ENCODE measurements at regions not wholly inside any gene's neighbourhood (a gene's known extent, or its start where the extent isn't known, plus 50 kb on each side); places are given as distances from the start of the nearest gene placed in this dataset.

- no peak for DNase-seq (ENCODE audit: low read depth, low spot score)
These were observed 62.7 kb upstream of the MAPRE2 start for GRCh38 chr18:34978533-34978893.

GRCh38 chr18:34978953-34979608, 62.1 kb upstream of the MAPRE2 start:
- DNase-seq (ENCODE audit: low read depth, low spot score): peak; percentile 54

- DNase-seq (ENCODE audit: low read depth, low spot score): no peak
These were observed 59.7 kb upstream of the MAPRE2 start for GRCh38 chr18:34981487-34981886.

- no peak for DNase-seq (ENCODE audit: low read depth, low spot score)
These were observed 55.2 kb upstream of the MAPRE2 start for GRCh38 chr18:34985963-34986362.

GRCh38 chr18:34990597-34990996, 50.6 kb upstream of the MAPRE2 start:
- no peak for DNase-seq (ENCODE audit: low read depth, low spot score)

GRCh38 chr18:34991152-34991551, 50.1 kb upstream of the MAPRE2 start:
- DNase-seq (ENCODE audit: low read depth, low spot score): no peak
